ENCODE measurements at regions not wholly inside any gene's neighbourhood (a gene's known extent, or its start where the extent isn't known, plus 50 kb on each side); places are given as distances from the start of the nearest gene placed in this dataset.

DNA sequence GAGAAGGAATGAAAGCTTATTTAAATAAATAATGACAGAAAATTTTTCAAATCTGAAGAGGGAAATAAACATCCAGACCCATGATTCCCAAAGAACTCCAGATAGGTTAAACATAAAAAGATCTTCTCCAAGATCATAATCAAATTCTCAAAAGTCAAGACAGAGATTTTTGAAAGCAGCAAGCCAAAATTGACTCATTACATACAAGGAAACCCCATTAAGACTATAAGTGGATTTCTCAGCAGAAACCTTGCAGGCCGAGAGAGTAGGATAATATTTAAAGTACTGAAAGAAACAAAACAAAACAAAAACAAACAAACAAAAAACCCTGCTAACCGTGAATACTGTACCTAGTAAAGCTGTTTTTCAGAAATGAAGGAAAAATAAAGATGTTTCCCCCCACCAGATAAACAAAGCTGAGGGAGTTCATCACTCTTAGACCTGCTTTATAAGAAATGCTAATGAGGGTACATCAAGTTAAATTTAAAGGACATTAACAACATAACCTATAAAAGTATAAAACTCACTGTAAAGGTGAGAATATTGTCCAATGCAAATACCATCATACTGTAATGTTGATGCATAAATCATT lies 412.2 kb downstream of the INSC start:
- Histone ChIP-seq H3K14ac (ENCODE audit: insufficient read depth, low read length) (no peak overlapping the region), H3K4me1 (ENCODE audit: insufficient read depth, low read length) (no peaks in the 10 kb centered on the region), H3K56ac (ENCODE audit: insufficient read length, low read depth, low read length) (no peak overlapping the region), H2BK5ac (ENCODE audit: insufficient read length, low read length) (no peak overlapping the region), H3K23ac (ENCODE audit: insufficient read length, low read depth, low read length) (no peak overlapping the region), H2BK120ac (ENCODE audit: low read depth, low read length, poor library complexity, severe bottlenecking) (no peak overlapping the region), H4K91ac (ENCODE audit: insufficient read length, low read depth, low read length) (no peak overlapping the region), H4K20me1 (ENCODE audit: control insufficient read depth, insufficient read depth, insufficient read length) (no peaks in the 10 kb centered on the region), H3K4me2 (ENCODE audit: insufficient read depth, insufficient read length, low read length) (no peak overlapping the region), H3K27ac (ENCODE audit: insufficient read length, low read depth, low read length) (no peak overlapping the region), H3K9ac (ENCODE audit: extremely low read depth, insufficient read length, low read length) (no peak overlapping the region), H2BK20ac (ENCODE audit: low read depth, low read length, poor library complexity, severe bottlenecking) (no peak overlapping the region), H3K79me1 (ENCODE audit: insufficient read depth, low read depth, low read length, poor library complexity, severe bottlenecking) (no peaks in the 10 kb centered on the region), H3K23me2 (ENCODE audit: insufficient read length, low read depth, low read length, poor library complexity, severe bottlenecking) (no peaks in the 10 kb centered on the region), H3K79me2 (ENCODE audit: insufficient read depth, low read length) (no peaks in the 10 kb centered on the region), H3K9me3 (ENCODE audit: control insufficient read depth, low read depth, low read length) (peaks cover 10% of the 10 kb centered on the region), H3T11ph (ENCODE audit: low read length) (no peak overlapping the region), H4K8ac (replicated peaks; ENCODE audit: insufficient read length, low read depth, low read length) (no peak overlapping the region), H4K5ac (ENCODE audit: insufficient read length, low read depth, low read length) (no peak overlapping the region), H2AK5ac (ENCODE audit: insufficient read length, low read length) (no peak overlapping the region), H3K4ac (ENCODE audit: low read depth, low read length) (no peak overlapping the region), H3K18ac (ENCODE audit: insufficient read length, low read depth, low read length) (no peak overlapping the region), H2BK15ac (ENCODE audit: low read depth, low read length) (no peak overlapping the region), H3K27me3 (ENCODE audit: insufficient read depth, low read length) (no peaks in the 10 kb centered on the region), H2AFZ (ENCODE audit: low read length) (no peak overlapping the region), H2BK12ac (ENCODE audit: insufficient read length, low read depth, low read length) (no peak overlapping the region)
- H3K36me3 Mint-ChIP-seq (ENCODE audit: insufficient read depth in 1 of 3, low read depth in 3 of 3), result peaks cover 11 to 35% (median 13%) of the 10 kb centered on the region in 3 experiments; a peak in 6 of 7 replicates
- H3K27me3 Mint-ChIP-seq (ENCODE audit: low read depth), result no peaks in the 10 kb centered on the region
- H3K4me1 Mint-ChIP-seq, result no peaks in the 10 kb centered on the region
- H3K9me3 Mint-ChIP-seq, result peaks cover 26 to 30% of the 10 kb centered on the region in 2 experiments
- TF ChIP-seq, protein P1, sequence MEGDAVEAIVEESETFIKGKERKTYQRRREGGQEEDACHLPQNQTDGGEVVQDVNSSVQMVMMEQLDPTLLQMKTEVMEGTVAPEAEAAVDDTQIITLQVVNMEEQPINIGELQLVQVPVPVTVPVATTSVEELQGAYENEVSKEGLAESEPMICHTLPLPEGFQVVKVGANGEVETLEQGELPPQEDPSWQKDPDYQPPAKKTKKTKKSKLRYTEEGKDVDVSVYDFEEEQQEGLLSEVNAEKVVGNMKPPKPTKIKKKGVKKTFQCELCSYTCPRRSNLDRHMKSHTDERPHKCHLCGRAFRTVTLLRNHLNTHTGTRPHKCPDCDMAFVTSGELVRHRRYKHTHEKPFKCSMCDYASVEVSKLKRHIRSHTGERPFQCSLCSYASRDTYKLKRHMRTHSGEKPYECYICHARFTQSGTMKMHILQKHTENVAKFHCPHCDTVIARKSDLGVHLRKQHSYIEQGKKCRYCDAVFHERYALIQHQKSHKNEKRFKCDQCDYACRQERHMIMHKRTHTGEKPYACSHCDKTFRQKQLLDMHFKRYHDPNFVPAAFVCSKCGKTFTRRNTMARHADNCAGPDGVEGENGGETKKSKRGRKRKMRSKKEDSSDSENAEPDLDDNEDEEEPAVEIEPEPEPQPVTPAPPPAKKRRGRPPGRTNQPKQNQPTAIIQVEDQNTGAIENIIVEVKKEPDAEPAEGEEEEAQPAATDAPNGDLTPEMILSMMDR (conservative IDR thresholded peaks at IDR 0.05), result no peak
- no peak for DNase-seq
- H3K4me3 Mint-ChIP-seq, result no peak overlapping the region
- no peak overlapping the region for H3K27ac Mint-ChIP-seq
- WGBS (ENCODE audit: extremely low coverage, insufficient read length, low lambda C conversion rate), result no CpG with 5 or more reads among the region's 2 CpGs

All from H9 (cell line).